CD8-positive, alpha-beta memory T cell (primary cell): ENCODE measurements at regions not wholly inside any gene's neighbourhood (a gene's known extent, or its start where the extent isn't known, plus 50 kb on each side); places are given as distances from the start of the nearest gene placed in this dataset.

Experiments used
- CTCF ChIA-PET: fragments of 350-600 bp; sonication (Branson Sonifier 250); formaldehyde crosslinking; loops from one replicate; lab custom pipeline; 2021; ENCODE audit warnings: antibody characterized with exemption; lab: Charles Lee
- POLR2A ChIA-PET: fragments of 350-600 bp; sonication (Branson Sonifier 250); formaldehyde crosslinking; loops from one replicate; lab custom pipeline; 2021; ENCODE audit warnings: antibody characterized with exemption; lab: Charles Lee
- DNase-seq, 5 donors: peaks; one replicate each; pipeline versions ENCODE4 v3.0.0 to v3.0.0-alpha.2; 2020 to 2022; ENCODE audit warnings: mixed read lengths in 1 of 5
- H3K27ac ChIP-seq: one replicate; pipeline ENCODE4 v1.7.0; 2013; ENCODE audit warnings: low read depth, mild to moderate bottlenecking, low read length, moderate library complexity
- H3K27me3 ChIP-seq: 2 replicates; pipeline ENCODE4 v1.7.0; 2013; ENCODE audit warnings: low read length, mild to moderate bottlenecking; ENCODE audit not compliant: insufficient read depth, poor library complexity, severe bottlenecking
- H3K36me3 ChIP-seq: 2 replicates; pipeline ENCODE4 v1.7.0; 2013; ENCODE audit warnings: mild to moderate bottlenecking, low read length, moderate library complexity; ENCODE audit not compliant: insufficient read depth
- H3K4me1 ChIP-seq: 2 replicates; pipeline ENCODE4 v1.7.0; 2013; ENCODE audit warnings: mild to moderate bottlenecking, low read length, moderate library complexity; ENCODE audit not compliant: insufficient read depth
- H3K4me3 ChIP-seq: 2 replicates; pipeline ENCODE4 v1.7.0; 2013; ENCODE audit warnings: mild to moderate bottlenecking, low read length
- H3K9me3 ChIP-seq: 2 replicates; pipeline ENCODE4 v1.7.0; 2013; ENCODE audit warnings: mild to moderate bottlenecking, low read length
- H3K27ac Mint-ChIP-seq, 8 donors: one replicate each; pipeline ENCODE4 v1.8.0; 2020 to 2021; ENCODE audit warnings: mixed read lengths in 8 of 8, mild to moderate bottlenecking in 6 of 8, inconsistent platforms in 3 of 8, moderate library complexity in 3 of 8
- H3K27me3 Mint-ChIP-seq, 2 donors: one replicate each; pipeline ENCODE4 v1.8.0; 2020 to 2021; ENCODE audit warnings: mixed read lengths in 2 of 2, mild to moderate bottlenecking in 1 of 2, moderate library complexity in 1 of 2
- H3K36me3 Mint-ChIP-seq, 3 donors: one replicate each; pipeline ENCODE4 v1.8.0; 2020 to 2021; ENCODE audit warnings: mixed read lengths in 3 of 3, inconsistent platforms in 1 of 3, mild to moderate bottlenecking in 1 of 3
- H3K4me1 Mint-ChIP-seq, 3 donors: one replicate each; pipeline ENCODE4 v1.8.0; 2020 to 2021; ENCODE audit warnings: mixed read lengths in 3 of 3, inconsistent platforms in 1 of 3, mild to moderate bottlenecking in 1 of 3
- H3K4me3 Mint-ChIP-seq, 7 donors: one replicate each; pipeline ENCODE4 v1.8.0; 2020 to 2021; ENCODE audit warnings: mixed read lengths in 7 of 7, mild to moderate bottlenecking in 6 of 7, moderate library complexity in 4 of 7, inconsistent platforms in 2 of 7
- H3K9me3 Mint-ChIP-seq, 5 donors: one replicate each; pipeline ENCODE4 v1.8.0; 2020 to 2022; ENCODE audit warnings: mixed read lengths in 5 of 5, mild to moderate bottlenecking in 3 of 5, moderate library complexity in 2 of 5, inconsistent platforms in 1 of 5

DNA sequence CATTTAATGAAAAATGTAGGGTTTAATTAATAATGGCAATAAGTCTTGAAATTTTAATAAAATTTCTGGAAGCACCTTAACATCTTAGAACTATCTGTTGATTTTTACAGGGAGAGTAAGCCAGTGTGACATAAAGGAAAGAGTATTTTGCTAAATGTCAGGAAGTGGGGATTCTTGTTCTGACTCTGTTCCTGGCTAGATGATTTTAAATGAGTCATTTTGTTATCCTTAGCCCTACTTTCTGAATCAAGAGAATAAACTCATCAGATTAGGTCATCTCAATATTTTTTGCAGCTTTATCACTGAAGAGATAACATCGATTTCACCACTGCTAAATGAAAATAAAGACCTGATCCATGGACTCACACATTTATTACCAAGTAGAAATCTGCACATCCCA lies 377.5 kb upstream of the CYRIA start:
- no peak for DNase-seq
- H3K9me3 ChIP-seq: no peaks in the 10 kb centered on the region
- H3K36me3 Mint-ChIP-seq: no peaks in the 10 kb centered on the region

GRCh38 chr2:17036361-17036760 lies 370.7 kb upstream of the CYRIA start:
- DNase-seq: no peak
- Histone ChIP-seq H3K36me3 (no peaks in the 10 kb centered on the region), H3K27ac (no peak overlapping the region), H3K4me1 (no peaks in the 10 kb centered on the region), H3K4me3 (no peak overlapping the region), H3K9me3 (no peaks in the 10 kb centered on the region), H3K27me3 (no peaks in the 10 kb centered on the region)
- H3K4me3 Mint-ChIP-seq: no peak overlapping the region
- peaks cover 0 to 1% of the 10 kb centered on the region in 2 donors for H3K27me3 Mint-ChIP-seq
- no peak overlapping the region for H3K27ac Mint-ChIP-seq
- H3K4me1 Mint-ChIP-seq: no peaks in the 10 kb centered on the region
- H3K9me3 Mint-ChIP-seq: peaks cover 4 to 19% (median 7%) of the 10 kb centered on the region in 5 donors
- ChIA-PET POLR2A (no interaction called here), CTCF (no interaction called here)
- no peaks in the 10 kb centered on the region for H3K36me3 Mint-ChIP-seq

More for the DNA sequence above, 377.5 kb upstream of the CYRIA start:
- no peak overlapping the region for H3K27ac ChIP-seq
- H3K36me3 ChIP-seq: no peaks in the 10 kb centered on the region
- ChIA-PET POLR2A (no interaction called here), CTCF (no interaction called here)
- Mint-ChIP-seq H3K4me1 (no peaks in the 10 kb centered on the region), H3K4me3 (no peak overlapping the region), H3K27ac (no peak overlapping the region), H3K9me3 (peaks cover 2 to 18% (median 6%) of the 10 kb centered on the region in 5 donors), H3K27me3 (no peaks in the 10 kb centered on the region)
- H3K27me3 ChIP-seq: no peaks in the 10 kb centered on the region
- no peaks in the 10 kb centered on the region for H3K4me1 ChIP-seq
- H3K4me3 ChIP-seq: no peak overlapping the region

DNA sequence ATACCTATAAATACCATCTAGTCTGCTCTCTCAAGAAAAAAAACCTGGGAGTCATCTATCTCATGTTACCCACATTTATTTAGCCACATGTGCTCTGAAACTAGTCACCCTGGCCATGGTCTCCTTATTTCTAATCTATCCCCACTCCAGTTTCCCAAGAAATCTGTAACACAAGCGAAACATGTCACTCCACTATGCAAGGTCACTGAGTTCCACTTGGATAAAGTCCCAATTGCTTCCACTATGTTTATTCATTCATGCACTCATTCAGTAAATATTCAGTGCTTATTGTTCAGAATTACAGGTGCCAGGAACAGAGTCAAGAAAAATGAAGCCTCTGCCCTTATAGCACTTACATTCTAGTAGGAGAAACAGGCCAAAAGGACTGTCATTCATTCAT lies 369.4 kb upstream of the CYRIA start:
- Mint-ChIP-seq H3K27ac (no peak overlapping the region), H3K4me3 (no peak overlapping the region), H3K27me3 (peaks cover 0 to 1% of the 10 kb centered on the region in 2 donors), H3K36me3 (no peaks in the 10 kb centered on the region), H3K4me1 (no peaks in the 10 kb centered on the region), H3K9me3 (peaks cover 4 to 15% (median 7%) of the 10 kb centered on the region in 5 donors)
- Histone ChIP-seq H3K4me3 (no peak overlapping the region), H3K4me1 (no peaks in the 10 kb centered on the region), H3K36me3 (no peaks in the 10 kb centered on the region), H3K27me3 (no peaks in the 10 kb centered on the region), H3K27ac (no peak overlapping the region), H3K9me3 (no peaks in the 10 kb centered on the region)
- DNase-seq: no peak
- CTCF ChIA-PET: no interaction called here
- POLR2A ChIA-PET: no interaction called here

DNA sequence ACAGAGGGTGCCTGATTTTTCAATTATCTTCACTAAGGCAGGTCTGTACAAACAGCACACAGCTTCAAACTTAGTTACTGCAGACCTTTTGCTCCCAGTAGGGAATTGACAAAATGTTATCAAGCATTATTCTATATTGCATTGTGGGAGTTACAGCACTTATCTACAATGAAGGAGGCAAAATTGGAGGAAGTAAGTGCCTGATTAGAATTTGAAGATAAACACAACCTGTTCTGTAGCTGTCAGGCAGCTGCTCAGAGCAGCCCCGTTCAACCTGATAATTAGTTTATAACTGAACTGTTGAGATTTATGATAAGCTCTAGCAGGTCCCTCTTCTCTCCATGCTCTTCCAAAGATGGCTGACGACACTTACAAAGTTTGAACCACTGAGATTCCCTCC lies 364.4 kb upstream of the CYRIA start:
- Histone ChIP-seq H3K4me3 (no peak overlapping the region), H3K36me3 (no peaks in the 10 kb centered on the region), H3K4me1 (no peaks in the 10 kb centered on the region), H3K9me3 (no peaks in the 10 kb centered on the region), H3K27ac (no peak overlapping the region), H3K27me3 (no peaks in the 10 kb centered on the region)
- Mint-ChIP-seq H3K4me1 (no peaks in the 10 kb centered on the region), H3K36me3 (no peaks in the 10 kb centered on the region), H3K27ac (no peak overlapping the region), H3K27me3 (no peaks in the 10 kb centered on the region), H3K4me3 (no peak overlapping the region), H3K9me3 (peaks cover 2 to 23% (median 4%) of the 10 kb centered on the region in 5 donors)
- POLR2A ChIA-PET: no interaction called here
- no peak for DNase-seq
- CTCF ChIA-PET: no interaction called here

DNA sequence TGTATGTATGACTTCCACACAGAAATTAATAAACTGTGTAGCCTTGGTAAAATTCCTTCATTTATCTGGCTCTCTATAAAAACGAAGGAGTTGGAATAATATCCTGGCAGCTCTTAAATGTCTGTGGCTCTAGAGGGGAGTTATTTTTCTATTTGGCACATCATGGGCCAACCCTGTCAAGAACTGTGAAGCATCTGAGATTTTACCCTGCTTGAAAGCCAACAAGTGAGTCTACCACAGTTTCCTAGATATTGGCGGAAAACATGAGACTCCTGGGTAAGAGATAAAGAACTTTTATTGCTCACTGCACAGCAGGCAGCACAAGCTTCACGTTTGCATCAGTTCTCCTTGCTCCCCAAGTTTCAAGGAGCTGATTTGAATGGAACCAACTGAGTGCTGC lies 346.7 kb upstream of the CYRIA start:
- Mint-ChIP-seq H3K27ac (no peak overlapping the region), H3K4me1 (no peaks in the 10 kb centered on the region), H3K9me3 (peaks cover 0 to 28% (median 2%) of the 10 kb centered on the region in 5 donors), H3K36me3 (no peaks in the 10 kb centered on the region), H3K27me3 (no peaks in the 10 kb centered on the region), H3K4me3 (no peak overlapping the region)
- ChIA-PET POLR2A (no interaction called here), CTCF (no interaction called here)
- H3K27ac ChIP-seq: no peak overlapping the region
- H3K4me1 ChIP-seq: no peaks in the 10 kb centered on the region
- no peak for DNase-seq
- H3K9me3 ChIP-seq: no peaks in the 10 kb centered on the region
- no peaks in the 10 kb centered on the region for H3K36me3 ChIP-seq
- H3K4me3 ChIP-seq: no peak overlapping the region
- H3K27me3 ChIP-seq: no peaks in the 10 kb centered on the region

- no peak overlapping the region for H3K4me3 ChIP-seq
- ChIA-PET POLR2A (no interaction called here), CTCF (no interaction called here)
- no peaks in the 10 kb centered on the region for H3K27me3 ChIP-seq
- H3K9me3 ChIP-seq: no peaks in the 10 kb centered on the region
- no peaks in the 10 kb centered on the region for H3K4me1 Mint-ChIP-seq
- H3K4me3 Mint-ChIP-seq: no peak overlapping the region
- no peak overlapping the region for H3K27ac ChIP-seq
- H3K9me3 Mint-ChIP-seq: peaks cover 2 to 16% (median 2%) of the 10 kb centered on the region in 5 donors
- H3K36me3 Mint-ChIP-seq: no peaks in the 10 kb centered on the region
- no peak for DNase-seq
- no peaks in the 10 kb centered on the region for H3K4me1 ChIP-seq
- H3K36me3 ChIP-seq: no peaks in the 10 kb centered on the region
- H3K27me3 Mint-ChIP-seq: no peaks in the 10 kb centered on the region
- no peak overlapping the region for H3K27ac Mint-ChIP-seq
Observed at GRCh38 chr2:17010104-17010503, 344.5 kb upstream of the CYRIA start.

- Histone ChIP-seq H3K4me3 (no peak overlapping the region), H3K27me3 (no peaks in the 10 kb centered on the region), H3K27ac (no peak overlapping the region), H3K4me1 (no peaks in the 10 kb centered on the region), H3K36me3 (no peaks in the 10 kb centered on the region), H3K9me3 (no peaks in the 10 kb centered on the region)
- Mint-ChIP-seq H3K27me3 (peaks cover 0 to 1% of the 10 kb centered on the region in 2 donors), H3K4me1 (no peaks in the 10 kb centered on the region), H3K27ac (no peak overlapping the region), H3K36me3 (no peaks in the 10 kb centered on the region), H3K9me3 (peaks cover 5 to 21% (median 15%) of the 10 kb centered on the region in 5 donors), H3K4me3 (no peak overlapping the region)
- CTCF ChIA-PET: no interaction called here
- DNase-seq: no peak
- POLR2A ChIA-PET: no interaction called here
Observed at GRCh38 chr2:17000184-17000482, 334.5 kb upstream of the CYRIA start.

- no peak overlapping the region for H3K27ac ChIP-seq
Observed at GRCh38 chr2:16999347-17000183, 333.9 kb upstream of the CYRIA start.

More at GRCh38 chr2:16999347-17000183, 333.9 kb upstream of the CYRIA start:
- ChIA-PET POLR2A (no interaction called here), CTCF (no interaction called here)
- Mint-ChIP-seq H3K27ac (no peak overlapping the region), H3K27me3 (peaks cover 0 to 1% of the 10 kb centered on the region in 2 donors), H3K4me1 (no peaks in the 10 kb centered on the region), H3K9me3 (peaks cover 7 to 26% (median 16%) of the 10 kb centered on the region in 5 donors), H3K36me3 (no peaks in the 10 kb centered on the region), H3K4me3 (no peak overlapping the region)
- no peaks in the 10 kb centered on the region for H3K9me3 ChIP-seq
- no peak for DNase-seq
- H3K27me3 ChIP-seq: no peaks in the 10 kb centered on the region
- no peaks in the 10 kb centered on the region for H3K4me1 ChIP-seq
- H3K36me3 ChIP-seq: no peaks in the 10 kb centered on the region
- H3K4me3 ChIP-seq: no peak overlapping the region
